ENCODE measurements at regions not wholly inside any gene's neighbourhood (a gene's known extent, or its start where the extent isn't known, plus 50 kb on each side); places are given as distances from the start of the nearest gene placed in this dataset.

DNA sequence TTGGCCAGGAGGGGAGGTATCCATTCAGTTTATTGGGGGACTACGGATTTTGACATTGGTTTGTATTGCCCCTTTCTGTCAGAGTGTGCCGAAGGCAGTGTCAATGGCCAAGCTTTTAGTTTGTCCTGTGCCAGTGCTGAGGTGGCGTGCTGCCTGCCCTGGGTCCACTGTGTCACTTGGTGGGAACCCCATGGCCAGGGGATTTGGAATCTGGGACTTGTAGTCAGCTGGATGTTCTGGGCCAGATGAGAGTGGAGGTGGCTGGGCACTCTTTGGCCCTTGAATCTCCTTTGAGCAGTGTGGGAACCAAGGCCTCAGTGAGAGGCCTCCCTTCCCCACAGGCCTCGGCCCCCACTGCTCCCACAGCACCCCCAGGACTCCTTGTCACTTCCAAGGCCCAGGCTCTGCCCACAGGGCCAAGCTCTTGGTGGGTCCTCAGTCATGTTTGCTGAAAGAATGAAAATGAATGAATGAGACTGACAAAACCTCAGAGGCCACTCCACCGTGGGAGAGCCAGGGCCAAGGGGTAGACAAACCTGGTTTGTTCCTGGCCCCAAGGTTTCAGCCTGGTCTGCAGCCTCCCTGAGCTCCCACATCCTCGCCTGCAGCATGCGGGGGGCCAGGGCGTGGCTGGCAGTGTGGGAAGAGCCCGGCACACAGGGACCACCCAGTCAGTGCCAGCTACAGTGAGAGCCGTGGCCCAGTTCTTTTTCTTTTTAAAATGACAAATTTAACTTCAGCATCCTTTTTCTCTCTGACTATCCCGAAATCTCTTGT, 412.2 kb downstream of the MATN1 start:
- DNase-seq: no peak

DNA sequence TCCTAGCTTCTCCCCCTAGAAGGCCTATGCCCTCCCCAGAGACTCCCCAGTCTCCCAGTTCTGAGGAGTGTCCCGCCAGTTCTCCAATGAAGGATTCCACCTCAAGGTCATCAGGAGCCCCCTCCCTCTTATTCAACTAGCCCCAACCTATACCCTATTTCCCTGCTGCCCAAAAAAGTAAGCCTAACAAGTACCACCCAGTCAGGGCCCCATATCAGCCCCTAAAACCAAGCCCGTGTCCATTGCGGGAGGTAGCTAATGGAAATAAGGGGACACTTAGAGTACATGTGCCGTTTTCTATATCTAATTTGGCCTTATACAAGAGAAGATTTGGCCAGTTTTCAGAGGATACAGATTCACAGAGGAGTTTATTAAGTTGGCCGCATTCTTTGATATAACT, 416.2 kb downstream of the MATN1 start:
- no peak for DNase-seq

DNA sequence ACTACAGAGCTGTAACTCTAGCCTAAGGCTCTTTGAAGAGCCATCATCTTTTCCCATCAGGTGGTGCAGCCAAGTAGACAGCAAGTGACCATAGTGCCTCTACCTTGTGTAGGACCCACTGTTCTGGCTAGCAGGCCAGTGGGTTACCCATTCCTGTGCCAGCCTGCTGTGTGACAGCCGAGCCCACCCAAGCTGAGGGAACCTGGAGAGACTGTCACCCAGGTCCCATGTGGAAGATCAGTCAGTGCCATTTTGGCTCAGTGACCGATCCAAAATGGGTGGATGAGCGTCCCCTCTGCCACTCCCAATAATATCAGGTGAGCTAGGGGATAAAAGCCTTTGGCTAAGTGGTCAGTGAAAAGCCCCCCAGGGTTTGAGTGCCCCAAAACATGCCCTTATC, 417.9 kb downstream of the MATN1 start:
- no peak for DNase-seq

DNA sequence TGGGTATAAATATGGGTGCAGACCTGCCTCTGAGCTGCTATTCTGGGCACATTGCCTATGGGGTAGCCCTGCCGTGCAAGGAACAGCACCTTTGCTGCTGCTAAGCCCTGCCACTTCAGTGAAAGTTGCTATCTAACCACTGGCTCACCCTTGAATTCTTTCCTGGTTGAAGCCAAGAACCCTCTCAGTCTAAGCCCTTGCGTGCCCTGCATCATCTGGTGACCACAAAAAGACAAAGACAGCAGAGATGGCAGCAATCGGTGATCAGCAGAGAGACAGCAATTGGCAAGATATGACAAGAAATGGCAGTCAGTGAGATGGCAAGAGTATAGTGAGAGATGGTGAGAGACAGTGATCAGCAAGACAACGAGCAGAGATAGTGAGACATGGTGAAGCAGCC, 418.3 kb downstream of the MATN1 start:
- no peak for DNase-seq

DNA sequence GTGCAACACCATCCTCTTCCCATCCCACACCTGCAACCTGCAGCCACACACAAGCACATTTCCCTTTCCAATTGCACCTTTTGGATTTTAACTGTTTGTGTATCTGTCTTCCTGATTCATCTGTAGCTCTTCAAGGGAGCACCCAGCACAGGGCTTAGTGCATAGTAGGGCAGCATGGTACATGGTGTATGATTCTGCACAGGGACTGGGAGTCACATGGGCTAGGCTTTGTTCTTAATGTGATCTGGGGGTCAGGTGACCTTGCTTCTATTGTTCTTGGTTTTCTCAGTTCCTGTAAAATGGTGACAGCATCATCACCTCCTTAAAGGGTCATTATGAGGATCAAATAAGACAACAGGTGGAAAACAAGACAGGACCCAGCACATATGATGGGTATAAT, 419.3 kb downstream of the MATN1 start:
- no peak for DNase-seq

DNA sequence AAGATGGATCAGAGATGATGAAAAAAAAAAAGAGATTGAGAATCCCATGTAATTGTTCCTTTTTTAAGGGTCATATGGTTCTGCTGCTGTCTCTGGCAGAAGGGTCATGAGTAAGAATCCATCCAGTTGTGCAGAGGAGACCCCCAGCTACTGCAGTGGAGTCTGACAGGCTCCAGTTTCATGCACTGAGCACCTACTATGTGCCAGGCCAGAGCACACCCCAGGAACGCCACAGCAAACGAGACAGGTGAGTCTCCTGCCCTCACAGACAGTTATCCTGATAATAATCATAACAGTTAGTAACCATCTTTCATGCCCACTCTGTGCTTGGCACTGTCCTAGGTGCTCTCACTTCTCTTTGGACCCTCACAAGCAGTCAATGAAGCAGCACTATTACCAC, 420.0 kb downstream of the MATN1 start:
- no peak for DNase-seq

DNA sequence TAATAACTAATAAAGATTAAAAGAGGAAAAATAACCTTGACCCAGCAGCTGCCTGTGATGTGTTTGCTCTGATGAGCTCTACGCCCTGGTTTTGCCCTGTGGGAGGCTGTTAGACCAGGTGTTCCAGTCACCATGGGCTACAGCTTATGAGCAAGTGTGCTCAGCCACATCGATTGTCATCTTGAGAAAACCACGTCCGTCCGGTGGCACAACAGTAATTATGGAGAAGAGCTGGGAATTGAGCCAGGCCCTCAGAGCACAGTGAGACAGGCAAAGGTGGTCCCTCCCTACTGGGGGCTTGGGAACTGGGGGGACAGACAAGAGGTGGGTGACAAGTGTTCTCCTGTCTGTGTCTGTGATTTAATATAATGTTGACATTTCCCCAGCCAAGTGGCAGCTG, 420.5 kb downstream of the MATN1 start:
- peak; percentile 96 for DNase-seq

DNA sequence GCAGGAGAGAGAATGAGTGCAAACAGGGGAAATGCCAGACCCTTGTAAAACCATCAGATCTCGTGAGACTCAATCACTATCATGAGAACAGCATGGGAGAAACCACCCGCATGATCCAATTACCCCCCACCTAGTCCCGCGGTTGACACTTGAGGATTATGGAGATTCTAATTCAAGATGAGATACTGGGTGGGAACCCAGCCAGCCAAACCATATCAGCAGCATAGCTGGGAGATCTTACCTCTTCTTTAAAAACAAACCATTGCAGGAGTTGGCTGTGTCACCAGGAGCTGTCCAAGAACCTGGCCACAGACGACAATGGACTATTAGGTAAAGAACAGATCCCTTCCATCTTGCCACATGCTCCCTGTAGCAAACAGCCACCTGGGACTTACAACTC, 422.7 kb downstream of the MATN1 start:
- DNase-seq: no peak

DNA sequence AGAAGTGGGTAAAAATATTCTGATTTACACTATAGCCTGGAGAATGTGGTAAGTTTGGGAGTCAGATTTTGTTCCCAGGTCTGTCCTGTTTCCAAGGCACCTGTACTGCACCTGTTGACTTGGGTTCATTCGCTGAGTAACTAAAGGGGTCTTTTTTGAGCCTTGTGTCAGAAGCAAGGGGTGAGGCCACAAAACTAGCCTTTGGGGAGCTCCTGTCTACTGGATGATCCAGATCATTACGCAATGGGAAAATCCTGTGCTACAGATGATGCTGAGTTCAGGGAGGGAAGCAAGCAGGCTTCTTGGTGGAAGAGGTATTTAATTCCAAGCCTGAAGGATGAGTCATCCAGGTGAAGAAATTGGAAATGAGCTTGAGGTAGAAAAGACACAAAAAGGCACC, 424.0 kb downstream of the MATN1 start:
- no peak for DNase-seq

DNA sequence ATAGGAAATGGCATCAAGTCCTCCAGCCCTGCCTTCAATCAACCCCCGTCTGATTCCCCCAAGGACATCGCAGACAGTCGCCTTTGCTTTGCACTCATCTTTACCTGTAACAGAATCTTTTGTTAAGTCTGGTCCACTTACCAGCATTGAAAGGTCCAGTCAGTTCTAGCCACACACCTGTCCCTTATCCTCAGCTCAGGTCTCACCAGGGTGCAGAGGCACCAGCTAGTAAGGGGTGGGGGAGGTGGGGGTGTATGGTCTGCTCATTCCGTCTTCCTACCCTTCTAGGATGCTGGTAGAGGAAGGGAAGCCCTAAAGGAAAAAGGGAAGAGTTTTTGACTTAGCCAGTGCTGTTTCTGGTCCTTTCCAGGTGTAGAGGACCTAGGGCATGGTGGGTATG, 427.7 kb downstream of the MATN1 start:
- no peak for DNase-seq

DNA sequence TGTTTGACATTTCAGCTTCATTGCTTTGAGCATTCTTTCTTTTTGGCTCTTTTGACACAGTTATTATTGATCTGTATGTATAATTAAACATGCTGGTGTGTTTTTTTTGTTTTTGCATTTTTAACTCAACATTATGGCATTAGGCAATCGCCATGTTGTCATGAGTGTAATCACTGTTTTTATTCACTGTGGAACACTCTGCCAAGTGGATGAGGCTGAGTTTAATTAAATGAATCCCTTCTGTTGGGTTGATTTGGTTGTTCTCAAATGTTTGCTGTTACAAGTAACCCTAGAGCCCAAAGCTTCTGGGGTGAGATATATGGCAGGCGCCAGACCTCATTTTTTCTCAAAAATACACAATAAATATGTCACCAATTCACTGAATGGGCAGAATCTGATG, 428.1 kb downstream of the MATN1 start:
- no peak for DNase-seq

DNA sequence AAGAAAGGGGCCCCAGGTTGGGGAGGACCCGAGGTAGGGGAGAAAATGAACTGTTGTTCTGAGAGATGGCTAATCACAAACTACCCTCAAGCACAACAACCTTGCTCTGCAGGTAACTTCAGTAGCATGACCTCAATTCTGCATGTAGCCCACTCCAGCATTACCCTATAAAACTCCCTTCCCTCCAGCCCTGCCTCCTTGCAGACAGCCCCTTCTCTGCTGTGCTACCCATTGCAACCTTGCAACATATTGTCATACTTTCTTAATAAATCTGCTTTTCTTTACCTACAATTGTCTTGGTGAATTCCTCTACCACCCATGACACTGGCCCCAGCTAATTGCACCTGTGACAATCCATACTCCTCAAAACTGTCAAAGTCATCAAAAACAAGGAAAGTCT, 428.9 kb downstream of the MATN1 start:
- DNase-seq: no peak

DNA sequence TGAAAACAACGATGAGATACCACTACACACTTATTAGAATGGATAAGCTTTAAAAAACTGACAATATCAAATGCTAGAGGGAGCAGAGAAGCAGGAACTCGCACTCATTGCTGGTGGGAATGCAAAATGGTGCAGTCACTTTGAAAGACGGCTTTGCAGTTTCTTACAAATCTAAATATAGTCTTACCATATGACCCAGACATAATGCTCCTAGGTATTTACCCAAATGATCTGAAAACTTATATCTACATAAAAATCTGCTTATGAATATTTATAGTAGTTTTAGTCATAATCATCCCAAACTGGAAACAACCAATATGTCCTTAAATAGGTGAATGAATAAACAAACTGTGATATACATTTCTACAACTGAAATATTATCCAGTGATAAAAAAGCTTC, 430.9 kb downstream of the MATN1 start:
- DNase-seq: no peak

DNA sequence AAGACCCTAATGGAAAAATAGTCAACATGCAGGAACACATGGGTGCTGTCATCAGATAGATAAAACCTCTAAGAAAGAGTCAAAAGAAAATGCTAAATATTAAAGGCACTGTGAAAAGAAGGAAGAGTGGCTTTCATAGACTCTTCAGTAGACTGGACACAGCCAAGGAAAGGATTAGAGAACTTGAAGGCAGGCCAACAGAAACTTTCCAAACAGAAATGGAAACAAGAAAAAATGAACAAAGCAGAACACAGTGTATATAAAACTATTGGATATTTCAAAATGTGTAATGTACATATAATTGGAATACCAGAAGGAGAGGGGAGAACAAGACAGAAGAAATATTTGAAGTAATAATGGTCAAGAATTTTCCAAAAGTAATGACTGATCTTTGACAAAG, 431.9 kb downstream of the MATN1 start:
- no peak for DNase-seq

DNA sequence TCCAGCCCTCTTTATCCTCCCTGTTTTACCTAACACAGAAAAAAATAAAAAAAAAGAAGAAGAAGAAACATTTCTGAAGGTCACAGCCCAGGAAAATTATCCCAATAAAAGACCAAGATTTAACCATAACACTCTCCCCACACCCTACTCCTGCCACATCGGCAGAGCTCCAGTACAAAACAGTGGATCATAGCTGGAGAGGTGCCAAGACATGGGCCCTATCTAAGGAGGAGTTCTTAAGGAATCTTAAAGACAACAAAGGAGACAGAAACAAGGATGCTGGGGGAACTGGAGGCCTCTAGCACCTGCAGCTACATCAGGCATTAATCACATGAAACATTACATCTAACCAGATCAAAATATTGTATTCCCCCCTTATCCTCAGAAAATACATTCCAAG, 432.8 kb downstream of the MATN1 start:
- DNase-seq: no peak

DNA sequence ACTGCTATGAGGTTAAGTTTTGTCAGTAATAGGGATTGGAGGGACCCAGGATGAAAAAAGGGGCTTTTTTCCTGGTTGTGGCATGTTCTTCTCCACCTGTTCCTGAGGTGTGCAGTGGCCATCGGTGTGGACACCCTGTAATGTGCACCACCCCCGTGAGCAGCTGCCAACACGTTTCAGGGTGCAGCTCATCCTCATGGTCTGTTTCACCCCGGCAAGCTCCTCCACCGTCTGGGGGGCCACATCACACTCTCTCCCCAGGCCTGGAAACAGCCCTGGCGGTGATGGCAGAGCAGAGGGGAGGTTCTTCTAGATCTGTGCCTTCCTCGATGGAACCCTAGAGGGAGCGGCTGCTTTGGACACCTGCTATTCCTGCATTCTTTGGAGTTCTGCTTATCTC, 435.4 kb downstream of the MATN1 start:
- DNase-seq: no peak

DNA sequence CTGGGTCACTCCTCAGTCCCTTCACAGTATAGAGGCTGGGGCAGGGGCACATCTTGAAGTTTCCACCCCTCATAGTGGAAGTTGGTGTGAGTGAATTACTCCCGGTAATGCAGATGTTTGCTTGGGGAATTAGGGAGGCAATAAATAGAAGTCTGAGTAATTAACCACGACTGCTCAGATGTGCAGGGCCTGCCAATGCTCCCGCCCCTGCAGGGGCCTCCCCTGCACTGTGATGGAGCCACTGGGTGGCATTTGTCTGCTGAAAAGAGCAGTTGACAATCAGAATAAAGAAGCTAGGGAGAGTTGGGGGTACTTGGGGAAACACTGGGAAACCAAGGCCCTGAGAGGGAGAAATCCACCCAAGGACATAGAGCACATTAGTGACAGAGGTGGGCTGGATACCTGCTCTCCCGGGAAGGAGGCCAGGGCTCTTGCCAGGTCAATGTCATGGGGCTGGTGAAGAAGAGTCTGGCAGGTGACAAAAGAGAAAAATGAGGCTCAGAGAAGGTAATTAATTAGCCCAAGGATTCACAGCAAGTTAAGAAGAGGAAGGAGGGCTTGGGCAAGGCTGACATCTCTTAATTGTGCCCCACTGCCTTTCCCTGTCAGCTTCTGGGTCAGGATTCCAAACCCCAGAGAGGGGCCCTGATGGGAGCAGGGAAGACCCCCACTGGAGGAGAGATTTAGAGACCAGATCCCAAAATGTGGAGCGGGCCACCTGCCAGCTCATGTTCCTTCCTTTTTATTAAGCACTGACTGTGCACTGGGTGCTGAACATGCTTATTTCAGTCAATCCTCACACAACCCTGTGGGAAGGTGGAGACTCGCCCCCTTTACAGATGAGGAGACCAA, 436.2 kb downstream of the MATN1 start:
- peak; percentile 6 for DNase-seq

DNA sequence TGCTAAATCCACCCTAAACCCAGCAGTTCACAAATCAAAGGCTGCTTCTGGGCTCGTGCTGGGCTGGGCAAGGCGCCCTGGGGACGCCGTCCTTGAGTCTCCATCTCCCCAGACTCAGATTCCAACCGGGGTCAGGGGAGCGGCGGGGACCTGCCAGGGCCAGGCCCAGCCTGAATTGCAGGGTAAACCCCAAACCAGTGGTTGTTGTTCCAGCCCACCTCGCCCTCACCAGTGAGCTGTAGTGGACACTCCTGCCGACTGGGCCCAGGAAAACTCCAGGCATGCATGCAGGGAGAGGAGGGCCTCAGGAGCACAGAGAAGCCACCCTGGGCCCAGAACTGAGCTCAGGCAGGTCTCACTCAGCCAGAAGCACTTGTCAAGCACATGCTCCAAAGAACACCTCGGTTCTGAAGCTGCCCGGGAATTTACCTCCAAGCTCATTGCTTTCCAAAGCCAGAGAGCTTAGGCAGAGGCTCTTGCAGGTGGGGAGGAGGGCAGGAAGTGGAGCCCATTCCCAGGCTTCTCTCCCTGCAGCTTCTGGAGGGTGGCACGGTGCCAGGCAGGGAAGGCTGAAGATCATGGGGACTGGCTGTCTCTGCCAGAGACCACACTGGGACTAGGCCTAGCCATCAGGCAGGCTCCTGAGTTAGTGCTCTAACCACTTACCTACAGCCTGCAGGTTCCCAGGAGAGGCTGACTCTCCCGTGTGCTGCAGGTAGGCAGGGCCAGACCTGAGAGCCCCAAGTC, 437.0 kb downstream of the MATN1 start:
- peak; percentile 41 for DNase-seq

DNA sequence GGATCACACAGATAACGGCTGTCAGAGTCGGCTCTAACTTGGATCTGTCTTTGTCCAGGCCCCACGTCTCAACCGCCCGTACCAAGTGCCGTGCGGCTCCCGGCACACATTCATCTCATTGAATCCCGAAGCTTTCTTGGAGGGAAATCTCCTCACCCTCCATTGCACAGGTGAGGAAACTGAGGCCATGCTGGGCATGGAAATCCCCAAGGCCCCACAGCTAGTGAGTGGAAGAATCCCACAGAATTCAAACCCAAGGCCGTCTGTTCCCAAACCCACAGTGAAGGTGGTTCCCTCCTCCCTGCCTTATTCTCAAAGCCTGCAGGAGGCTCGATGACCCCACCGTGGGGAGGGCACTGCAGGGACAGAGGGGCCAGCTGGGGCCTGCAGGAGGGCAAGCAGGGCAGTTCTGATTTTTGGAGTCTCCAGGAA, 437.9 kb downstream of the MATN1 start:
- DNase-seq: no peak

DNA sequence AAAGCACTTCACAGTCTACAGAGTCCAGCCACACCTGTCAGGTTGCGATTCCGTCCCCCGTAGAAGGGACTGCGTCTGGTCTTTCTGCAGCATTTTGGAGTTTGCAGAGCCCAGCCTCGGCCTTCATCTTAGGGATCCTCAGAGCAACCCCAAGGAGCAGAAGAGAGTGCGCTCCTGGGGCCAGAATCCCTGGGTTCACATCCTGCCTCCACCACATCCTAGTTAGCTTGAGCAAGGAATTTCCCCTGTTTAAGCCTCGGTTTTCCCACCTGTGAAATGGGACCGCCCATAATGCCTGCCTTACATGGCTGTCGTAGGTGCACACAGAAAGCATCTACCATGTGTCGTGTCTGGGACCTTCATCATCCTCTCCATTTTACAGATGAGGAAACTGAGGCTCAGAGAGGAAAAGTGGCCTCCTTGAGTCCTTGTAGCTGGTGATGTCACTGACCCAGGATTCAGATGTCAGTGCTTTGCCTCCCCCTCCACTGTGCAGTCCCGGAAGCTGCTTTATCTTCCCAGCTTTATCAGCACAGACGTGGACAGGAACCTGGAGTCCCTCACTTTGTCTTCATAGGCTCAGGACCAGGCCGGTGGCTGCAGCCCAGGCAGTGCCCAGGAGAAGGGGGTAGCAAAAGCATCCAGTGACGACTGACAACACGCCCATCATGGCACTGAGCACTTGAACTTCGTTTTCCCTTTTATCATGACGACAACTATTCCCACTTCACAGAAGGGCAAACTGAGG, 438.5 kb downstream of the MATN1 start:
- DNase-seq: no peak

DNA sequence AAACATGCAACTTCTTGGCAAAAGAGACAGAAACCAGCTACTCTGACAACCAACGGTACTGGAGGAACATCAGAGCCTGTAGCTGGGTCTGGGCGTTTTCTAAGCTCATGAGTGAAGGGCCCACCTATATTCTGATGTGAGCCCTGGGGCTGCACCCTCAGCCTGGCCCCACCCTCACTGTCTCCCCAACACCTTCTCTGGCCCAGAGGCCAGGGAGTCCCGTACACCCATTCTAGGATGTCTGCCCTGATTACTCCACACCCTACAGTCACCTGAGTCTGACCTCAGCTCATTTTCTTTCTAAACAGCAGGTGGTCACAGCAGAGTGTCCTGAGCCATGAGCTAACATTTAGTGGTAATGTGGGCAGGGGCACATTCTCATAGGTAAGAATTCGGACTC, 439.2 kb downstream of the MATN1 start:
- no peak for DNase-seq

DNA sequence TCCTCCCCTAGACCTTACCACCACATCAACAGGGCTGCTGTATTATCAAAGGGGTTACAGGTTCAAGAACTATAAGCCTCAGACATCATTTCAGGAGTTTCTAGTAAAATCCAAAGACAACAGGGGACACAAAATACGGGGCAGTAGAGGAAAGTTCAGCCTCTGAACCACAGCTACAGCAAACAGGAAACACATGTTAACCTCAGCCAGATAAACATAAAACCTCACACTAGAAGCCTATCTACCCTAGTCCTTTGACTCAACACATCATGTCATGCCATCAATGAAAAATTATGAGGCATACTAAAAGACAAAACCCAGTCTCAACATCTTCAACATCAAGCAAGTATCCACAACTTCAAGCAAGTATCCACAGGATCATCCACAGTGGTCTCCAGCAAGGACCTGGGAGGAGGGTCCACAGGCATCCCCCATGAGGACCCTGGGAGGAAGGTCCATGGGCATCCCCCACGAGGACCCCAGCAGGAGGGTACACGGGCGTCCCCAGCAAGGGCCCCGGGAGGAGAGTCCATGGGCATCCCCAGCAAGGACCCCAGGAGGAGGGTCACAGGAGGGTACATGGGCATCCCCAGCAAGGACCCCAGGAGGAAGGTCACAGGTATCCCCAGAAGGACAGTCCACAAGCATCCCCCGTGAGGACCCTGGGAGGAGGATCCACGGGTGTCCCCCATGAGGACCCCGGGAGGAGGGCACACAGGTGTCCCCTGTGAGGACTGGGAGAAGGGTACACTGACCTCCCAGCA, 440.0 kb downstream of the MATN1 start:
- DNase-seq: no peak

All from NCI-H1105 treated with DMSO at 0.1 percent for 48 hours (cell line).